RWPE2 (cell line): ENCODE measurements at regions not wholly inside any gene's neighbourhood (a gene's known extent, or its start where the extent isn't known, plus 50 kb on each side); places are given as distances from the start of the nearest gene placed in this dataset.
A peak's percentile ranks its signal among the peaks of the same experiment; 100 is the strongest.

Source experiments
- ATAC-seq: fragments of 200-7000 bp; cut with Tn5 transposase; 3 replicates; pipeline ENCODE4 v1.9.1; 2021; ENCODE audit warnings: low read depth
- DNase-seq: peaks from one replicate; pipeline ENCODE4 v3.0.0-alpha.2; 2020; ENCODE audit warnings: low spot score
- H3K27ac ChIP-seq: fragments of 450-650 bp; 2 replicates; pipeline ENCODE4 v1.5.1; 2017; ENCODE audit warnings: mild to moderate bottlenecking; ENCODE audit not compliant: poor library complexity, severe bottlenecking
- H3K27me3 ChIP-seq: fragments of 250-450 bp; sonication (Bioruptor Pico); 2 replicates; pipeline ENCODE4 v1.5.1; 2021; ENCODE audit warnings: mild to moderate bottlenecking, moderate library complexity; ENCODE audit not compliant: insufficient read depth, poor library complexity, severe bottlenecking
- H3K36me3 ChIP-seq: fragments of 250-450 bp; sonication (Bioruptor Pico); 2 replicates; pipeline ENCODE4 v1.5.1; 2020; ENCODE audit warnings: low read depth, mild to moderate bottlenecking, moderate library complexity
- H3K4me1 ChIP-seq: fragments of 250-450 bp; sonication (Bioruptor Pico); 2 replicates; pipeline ENCODE4 v1.5.1; 2021; ENCODE audit warnings: mild to moderate bottlenecking, moderate library complexity; ENCODE audit not compliant: insufficient read depth, poor library complexity, severe bottlenecking
- H3K4me3 ChIP-seq: fragments of 250-450 bp; sonication (Bioruptor Pico); 2 replicates; pipeline ENCODE4 v1.5.1; 2021; ENCODE audit warnings: mild to moderate bottlenecking, moderate library complexity; ENCODE audit not compliant: severe bottlenecking
- H3K9me3 ChIP-seq: fragments of 250-450 bp; sonication (Bioruptor Pico); 2 replicates; pipeline ENCODE4 v1.5.1; 2021; ENCODE audit warnings: mild to moderate bottlenecking, moderate library complexity; ENCODE audit not compliant: severe bottlenecking
- TF ChIP-seq, protein P1 (sequence below): fragments of 450-650 bp; IDR thresholded peaks from one replicate; pipeline ENCODE4 v1.5.1; 2017; ENCODE audit warnings: mild to moderate bottlenecking, moderate library complexity; ENCODE audit not compliant: poor library complexity, severe bottlenecking

- Histone ChIP-seq H3K9me3 (no peaks in the 10 kb centered on the region), H3K27ac (no peak overlapping the region), H3K4me3 (no peak overlapping the region), H3K27me3 (peaks cover 9% of the 10 kb centered on the region), H3K4me1 (no peaks in the 10 kb centered on the region), H3K36me3 (no peaks in the 10 kb centered on the region)
- ATAC-seq (peak; percentile 98), DNase-seq (peak; percentile 61)
- TF ChIP-seq, protein P1, sequence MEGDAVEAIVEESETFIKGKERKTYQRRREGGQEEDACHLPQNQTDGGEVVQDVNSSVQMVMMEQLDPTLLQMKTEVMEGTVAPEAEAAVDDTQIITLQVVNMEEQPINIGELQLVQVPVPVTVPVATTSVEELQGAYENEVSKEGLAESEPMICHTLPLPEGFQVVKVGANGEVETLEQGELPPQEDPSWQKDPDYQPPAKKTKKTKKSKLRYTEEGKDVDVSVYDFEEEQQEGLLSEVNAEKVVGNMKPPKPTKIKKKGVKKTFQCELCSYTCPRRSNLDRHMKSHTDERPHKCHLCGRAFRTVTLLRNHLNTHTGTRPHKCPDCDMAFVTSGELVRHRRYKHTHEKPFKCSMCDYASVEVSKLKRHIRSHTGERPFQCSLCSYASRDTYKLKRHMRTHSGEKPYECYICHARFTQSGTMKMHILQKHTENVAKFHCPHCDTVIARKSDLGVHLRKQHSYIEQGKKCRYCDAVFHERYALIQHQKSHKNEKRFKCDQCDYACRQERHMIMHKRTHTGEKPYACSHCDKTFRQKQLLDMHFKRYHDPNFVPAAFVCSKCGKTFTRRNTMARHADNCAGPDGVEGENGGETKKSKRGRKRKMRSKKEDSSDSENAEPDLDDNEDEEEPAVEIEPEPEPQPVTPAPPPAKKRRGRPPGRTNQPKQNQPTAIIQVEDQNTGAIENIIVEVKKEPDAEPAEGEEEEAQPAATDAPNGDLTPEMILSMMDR: no peak
Measured at GRCh38 chr11:98940913-98941312, 79.8 kb upstream of the CNTN5 start.

DNA sequence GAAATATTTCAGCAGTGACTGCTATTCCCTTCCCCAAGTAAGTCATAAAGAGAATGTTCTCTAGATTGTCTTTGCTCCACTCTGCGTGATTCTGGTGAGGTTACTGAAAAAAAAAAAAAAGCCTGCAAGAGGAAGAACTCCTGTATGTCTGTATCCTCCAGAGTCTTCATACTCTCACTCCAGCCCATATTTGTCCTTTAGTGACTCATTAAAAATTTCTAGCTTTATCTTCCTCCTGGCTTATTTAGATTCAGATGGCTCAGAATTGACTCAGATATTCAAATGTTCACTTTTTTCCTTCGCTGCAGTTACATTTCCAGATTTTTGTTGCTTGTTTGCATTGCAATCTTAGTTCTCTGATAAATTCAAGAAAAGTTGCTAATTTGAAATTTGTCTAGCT, 76.3 kb upstream of the CNTN5 start:
- Histone ChIP-seq H3K36me3 (no peaks in the 10 kb centered on the region), H3K27ac (no peak overlapping the region), H3K4me1 (no peaks in the 10 kb centered on the region), H3K4me3 (no peak overlapping the region), H3K27me3 (peaks cover 4% of the 10 kb centered on the region), H3K9me3 (no peaks in the 10 kb centered on the region)
- TF ChIP-seq, protein P1: no peak
- ATAC-seq (no peak), DNase-seq (no peak)

- no peaks in the 10 kb centered on the region for H3K36me3 ChIP-seq
- no peak overlapping the region for H3K4me3 ChIP-seq
- peaks cover 2% of the 10 kb centered on the region for H3K27me3 ChIP-seq
- no peaks in the 10 kb centered on the region for H3K9me3 ChIP-seq
- TF ChIP-seq, protein P1: no peak
- peaks cover 5% of the 10 kb centered on the region for H3K4me1 ChIP-seq
- DNase-seq: no peak
- H3K27ac ChIP-seq: no peak overlapping the region
- ATAC-seq: no peak
Measured at GRCh38 chr11:98952107-98952506, 68.6 kb upstream of the CNTN5 start.

DNA sequence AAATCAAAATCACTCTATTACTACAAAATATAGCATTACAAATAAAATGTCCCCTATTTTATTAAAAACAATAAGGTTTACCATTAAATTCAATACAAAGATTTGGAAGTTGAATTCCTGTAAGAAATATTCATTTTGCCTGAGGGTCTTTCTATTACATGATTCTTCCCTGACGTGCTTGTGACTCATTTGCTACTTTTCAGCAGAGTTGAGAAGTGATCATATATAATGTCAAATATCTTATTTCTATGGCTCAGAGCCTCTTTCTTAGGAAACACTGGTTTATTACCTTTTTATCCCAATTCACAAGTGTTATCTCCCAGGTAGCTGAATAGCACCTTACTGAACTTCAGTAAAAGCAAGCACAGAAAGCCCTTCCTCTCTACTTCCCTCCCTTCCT, 65.2 kb upstream of the CNTN5 start:
- H3K27me3 ChIP-seq: no peaks in the 10 kb centered on the region
- ATAC-seq: peak; percentile 79
- DNase-seq: no peak
- no peaks in the 10 kb centered on the region for H3K9me3 ChIP-seq
- no peak overlapping the region for H3K4me3 ChIP-seq
- H3K36me3 ChIP-seq: no peaks in the 10 kb centered on the region
- H3K27ac ChIP-seq: no peak overlapping the region
- H3K4me1 ChIP-seq: peaks cover 5% of the 10 kb centered on the region
- TF ChIP-seq, protein P1: no peak

DNA sequence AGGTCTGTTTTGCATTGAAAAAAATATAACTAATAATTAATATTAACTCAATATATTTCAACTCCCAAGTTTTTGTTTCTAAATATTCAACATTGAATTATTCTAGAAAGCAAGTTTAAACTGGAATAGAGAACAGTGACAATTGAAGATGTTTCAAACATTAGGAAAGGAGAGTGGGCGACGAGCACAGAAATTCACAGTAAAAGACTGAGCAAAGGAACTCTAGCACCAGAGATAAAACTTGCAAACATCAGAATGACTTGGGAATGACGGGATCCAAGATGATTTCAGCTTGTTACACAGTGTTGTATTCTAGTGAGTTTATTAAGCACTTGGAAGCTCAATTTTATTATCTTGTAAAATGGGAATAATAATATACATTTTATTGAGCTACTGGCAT, 56.6 kb upstream of the CNTN5 start:
- ATAC-seq: no peak

More for the DNA sequence above, 56.6 kb upstream of the CNTN5 start:
- Histone ChIP-seq H3K36me3 (no peaks in the 10 kb centered on the region), H3K27me3 (no peaks in the 10 kb centered on the region), H3K9me3 (peaks cover 2% of the 10 kb centered on the region), H3K4me1 (peaks cover 5% of the 10 kb centered on the region), H3K27ac (no peak overlapping the region), H3K4me3 (no peak overlapping the region)
- no peak for DNase-seq
- TF ChIP-seq, protein P1: no peak
